Smooth muscle cell (in vitro differentiated cells): ENCODE measurements at regions not wholly inside any gene's neighbourhood (a gene's known extent, or its start where the extent isn't known, plus 50 kb on each side); places are given as distances from the start of the nearest gene placed in this dataset.

Experiments used
- DNase-seq: peaks from one replicate; lab custom pipeline; 2025; ENCODE audit not compliant: unreplicated experiment; lab: John Stamatoyannopoulos, UW
- H2AFZ ChIP-seq: fragments of 200-600 bp; sonication (generic); 2 replicates; pipeline ENCODE4 v1.6.0; 2016; ENCODE audit warnings: antibody characterized with exemption, low read depth, mild to moderate bottlenecking
- H3F3A ChIP-seq: fragments of 200-600 bp; sonication (generic); 2 replicates; pipeline ENCODE4 v1.6.0; 2017; ENCODE audit warnings: antibody characterized with exemption, low read depth
- H3K27ac ChIP-seq: fragments of 200-600 bp; sonication (generic); 2 replicates; pipeline ENCODE4 v1.5.1; 2016; ENCODE audit warnings: low read depth, mild to moderate bottlenecking
- H3K27me3 ChIP-seq: fragments of 200-600 bp; sonication (generic); 2 replicates; pipeline ENCODE4 v1.6.1; 2016; ENCODE audit warnings: low read depth, mild to moderate bottlenecking
- H3K36me3 ChIP-seq: fragments of 200-600 bp; sonication (generic); 2 replicates; pipeline ENCODE4 v1.5.1; 2016; ENCODE audit warnings: low read depth
- H3K4me1 ChIP-seq: fragments of 200-600 bp; sonication (generic); 2 replicates; pipeline ENCODE4 v1.5.1; 2016; ENCODE audit warnings: low read depth
- H3K4me2 ChIP-seq: fragments of 200-600 bp; sonication (generic); 2 replicates; pipeline ENCODE4 v1.6.0; 2016; ENCODE audit warnings: mild to moderate bottlenecking
- H3K4me3 ChIP-seq: fragments of 200-600 bp; sonication (generic); 2 replicates; pipeline ENCODE4 v1.5.1; 2016; ENCODE audit warnings: mild to moderate bottlenecking
- H3K79me2 ChIP-seq: fragments of 200-600 bp; sonication (generic); 2 replicates; pipeline ENCODE4 v1.6.0; 2016; ENCODE audit warnings: low read depth, mild to moderate bottlenecking
- H3K9ac ChIP-seq: fragments of 200-600 bp; sonication (generic); 2 replicates; pipeline ENCODE4 v1.6.0; 2016; ENCODE audit warnings: low read depth
- H3K9me3 ChIP-seq: fragments of 200-600 bp; sonication (generic); replicated peaks from 2 replicates; pipeline ENCODE4 v1.5.1; 2016; ENCODE audit warnings: low read depth
- H4K20me1 ChIP-seq: fragments of 200-600 bp; sonication (generic); 2 replicates; pipeline ENCODE4 v1.6.0; 2016; ENCODE audit warnings: low read depth
- CTCF ChIP-seq: fragments of 200-600 bp; sonication (generic); IDR thresholded peaks from 2 replicates; pipeline ENCODE4 v1.5.1; 2017; ENCODE audit warnings: borderline replicate concordance, mild to moderate bottlenecking, antibody characterized with exemption; ENCODE audit not compliant: insufficient read depth, poor library complexity, severe bottlenecking
- WGBS: methylation state at CpG from one replicate; pipeline ENCODE4 v1.1.7; 2016; ENCODE audit warnings: low lambda C conversion rate; 5-methylcytosine and 5-hydroxymethylcytosine counted together

DNA sequence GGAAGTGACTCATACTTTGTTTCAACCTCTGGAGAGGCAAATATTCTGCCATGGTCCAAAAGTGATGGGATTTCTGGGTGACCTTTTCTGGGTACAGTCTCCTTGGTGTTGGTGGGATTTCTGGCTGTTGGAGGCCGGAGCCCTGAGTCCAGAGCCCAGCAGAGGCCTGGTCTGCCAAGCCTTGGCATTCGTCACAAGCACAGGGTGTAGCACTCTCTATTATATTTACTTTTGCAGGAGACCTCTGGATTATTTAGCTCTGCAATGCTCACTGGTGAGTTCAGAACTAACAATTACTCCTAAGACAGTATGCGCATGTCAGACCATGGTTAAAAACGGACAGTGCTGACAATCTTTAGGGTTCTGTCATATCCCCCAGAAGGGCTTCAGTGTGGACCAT lies 201.6 kb upstream of the TWIST2 start:
- H4K20me1 ChIP-seq: no peaks in the 10 kb centered on the region
- no peaks in the 10 kb centered on the region for H3K36me3 ChIP-seq
- TF ChIP-seq CTCF: no peak
- H3K9me3 ChIP-seq: no peaks in the 10 kb centered on the region
- H3K4me3 ChIP-seq: no peak overlapping the region
- no peaks in the 10 kb centered on the region for H3K79me2 ChIP-seq
- no peak overlapping the region for H3K27ac ChIP-seq
- no peaks in the 10 kb centered on the region for H3F3A ChIP-seq
- H3K27me3 ChIP-seq: no peaks in the 10 kb centered on the region
- no peak for DNase-seq
- no peaks in the 10 kb centered on the region for H3K4me1 ChIP-seq
- no peak overlapping the region for H3K4me2 ChIP-seq
- no peak overlapping the region for H3K9ac ChIP-seq
- H2AFZ ChIP-seq: no peak overlapping the region
- WGBS: 86% methylated on average over 4 of the region's 4 CpGs

- Histone ChIP-seq H3K9me3 (no peaks in the 10 kb centered on the region), H3K4me1 (no peaks in the 10 kb centered on the region), H3K27ac (no peak overlapping the region), H3K36me3 (no peaks in the 10 kb centered on the region), H3F3A (no peaks in the 10 kb centered on the region), H3K9ac (no peak overlapping the region), H3K4me3 (no peak overlapping the region), H3K4me2 (no peak overlapping the region), H4K20me1 (no peaks in the 10 kb centered on the region), H2AFZ (no peak overlapping the region), H3K27me3 (no peaks in the 10 kb centered on the region), H3K79me2 (no peaks in the 10 kb centered on the region)
- DNase-seq: no peak
- WGBS: 91% methylated on average over 4 of the region's 4 CpGs
- no peak for TF ChIP-seq CTCF
Measured at GRCh38 chr2:238646803-238647202, 201.1 kb upstream of the TWIST2 start.

DNA sequence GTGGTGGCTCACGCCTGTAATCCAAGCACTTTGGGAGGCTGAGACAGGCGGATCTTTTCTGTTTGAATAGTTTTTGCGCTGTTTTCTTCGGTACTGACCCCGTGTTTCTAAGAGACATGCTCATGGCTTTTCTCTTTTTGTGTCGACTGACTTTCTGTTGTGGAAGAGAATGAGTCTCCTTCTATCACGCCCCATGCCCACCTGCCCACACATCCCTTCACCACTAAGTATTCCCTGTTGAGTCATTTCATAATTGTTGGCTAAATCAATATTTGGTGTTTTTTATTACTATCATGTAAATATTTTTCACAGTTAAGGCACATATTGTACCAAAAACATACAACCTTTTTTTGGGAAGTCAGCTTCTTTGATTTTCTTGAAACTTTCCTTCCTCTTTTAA lies 198.8 kb upstream of the TWIST2 start:
- H3F3A ChIP-seq: no peaks in the 10 kb centered on the region
- no peak for TF ChIP-seq CTCF
- no peaks in the 10 kb centered on the region for H3K27me3 ChIP-seq
- H3K9me3 ChIP-seq: no peaks in the 10 kb centered on the region
- H3K4me2 ChIP-seq: no peak overlapping the region
- H3K4me3 ChIP-seq: no peak overlapping the region
- H3K27ac ChIP-seq: no peak overlapping the region
- H2AFZ ChIP-seq: no peak overlapping the region
- no peak for DNase-seq
- no peaks in the 10 kb centered on the region for H3K79me2 ChIP-seq
- WGBS: 95% methylated on average over 7 of the region's 7 CpGs
- H3K36me3 ChIP-seq: no peaks in the 10 kb centered on the region
- no peaks in the 10 kb centered on the region for H3K4me1 ChIP-seq
- no peak overlapping the region for H3K9ac ChIP-seq
- no peaks in the 10 kb centered on the region for H4K20me1 ChIP-seq

GRCh38 chr2:238649936-238650518 lies 197.9 kb upstream of the TWIST2 start:
- H3K4me2 ChIP-seq: no peak overlapping the region
- H2AFZ ChIP-seq: no peak overlapping the region
- H3K27ac ChIP-seq: no peak overlapping the region
- no peak overlapping the region for H3K9ac ChIP-seq
- H4K20me1 ChIP-seq: no peaks in the 10 kb centered on the region
- H3K9me3 ChIP-seq: no peaks in the 10 kb centered on the region
- WGBS: 88% methylated on average over 10 of the region's 10 CpGs
- H3K27me3 ChIP-seq: no peaks in the 10 kb centered on the region
- no peak overlapping the region for H3K4me3 ChIP-seq
- H3F3A ChIP-seq: no peaks in the 10 kb centered on the region
- H3K79me2 ChIP-seq: no peaks in the 10 kb centered on the region
- no peaks in the 10 kb centered on the region for H3K36me3 ChIP-seq
- DNase-seq: no peak
- H3K4me1 ChIP-seq: no peaks in the 10 kb centered on the region
- TF ChIP-seq CTCF: no peak
